Uterus (tissue), 2 donors: ENCODE measurements at regions not wholly inside any gene's neighbourhood (a gene's known extent, or its start where the extent isn't known, plus 50 kb on each side); places are given as distances from the start of the nearest gene placed in this dataset.

Experiments used
- CTCF ChIP-seq, 4 experiments: fragments of 200-600 bp in 2 of 4; fragments of 450-650 bp in 2 of 4; sonication (generic) in 2 of 4; IDR thresholded peaks; one replicate each; pipeline ENCODE4 v1.5.1; 2016 to 2019; ENCODE audit warnings: antibody characterized with exemption in 4 of 4, mild to moderate bottlenecking in 2 of 4, moderate library complexity in 1 of 4
- POLR2A ChIP-seq, 2 donors: fragments of 450-650 bp; IDR thresholded peaks; one replicate each; pipeline ENCODE4 v1.6.1; 2016; ENCODE audit warnings: antibody characterized with exemption in 2 of 2, mild to moderate bottlenecking in 1 of 2, moderate library complexity in 1 of 2

- no peak for TF ChIP-seq POLR2A (IDR thresholded peaks at IDR 0.05)
- no peak for TF ChIP-seq CTCF (IDR thresholded peaks at IDR 0.05)
These were observed 716.4 kb downstream of the KCNA4 start for GRCh38 chr11:29300420-29300819.
